GM23338 (cell line): ENCODE measurements at regions not wholly inside any gene's neighbourhood (a gene's known extent, or its start where the extent isn't known, plus 50 kb on each side); places are given as distances from the start of the nearest gene placed in this dataset.

Experiments used
- ATAC-seq: fragments of 200-7000 bp; cut with Tn5 transposase; 3 replicates; pipeline ENCODE4 v1.9.1; 2020
- DNase-seq: peaks from one replicate; pipeline ENCODE4 v3.0.0-alpha.2; 2015; ENCODE audit warnings: low spot score
- H2AFZ ChIP-seq: fragments of 200-600 bp; sonication (generic); 2 replicates; pipeline ENCODE4 v1.8.0; 2016; ENCODE audit warnings: antibody characterized with exemption, mild to moderate bottlenecking, moderate library complexity
- H3F3A ChIP-seq: fragments of 200-600 bp; sonication (generic); replicated peaks from 2 replicates; pipeline ENCODE4 v1.8.0; 2017; ENCODE audit warnings: antibody characterized with exemption, mixed run types, low read depth
- H3K27ac ChIP-seq: fragments of 200-600 bp; sonication (generic); 2 replicates; pipeline ENCODE4 v1.6.1; 2016; ENCODE audit warnings: low read depth
- H3K27me3 ChIP-seq: fragments of 200-600 bp; sonication (generic); 2 replicates; pipeline ENCODE4 v1.8.0; 2016; ENCODE audit warnings: mild to moderate bottlenecking, mixed run types, moderate library complexity; ENCODE audit not compliant: insufficient read depth
- H3K36me3 ChIP-seq: fragments of 200-600 bp; sonication (generic); 2 replicates; pipeline ENCODE4 v1.8.0; 2016; ENCODE audit warnings: mild to moderate bottlenecking; ENCODE audit not compliant: insufficient read depth
- H3K4me1 ChIP-seq: fragments of 200-600 bp; sonication (generic); 2 replicates; pipeline ENCODE4 v1.8.0; 2016; ENCODE audit warnings: mild to moderate bottlenecking, moderate library complexity; ENCODE audit not compliant: insufficient read depth
- H3K4me2 ChIP-seq: fragments of 200-600 bp; sonication (generic); 2 replicates; pipeline ENCODE4 v1.7.1; 2017; ENCODE audit warnings: mixed run types
- H3K4me3 ChIP-seq: fragments of 200-600 bp; sonication (generic); 2 replicates; pipeline ENCODE4 v1.6.1; 2016; ENCODE audit warnings: mixed run types
- H3K79me2 ChIP-seq: fragments of 200-600 bp; sonication (generic); replicated peaks from 2 replicates; pipeline ENCODE4 v1.8.0; 2017; ENCODE audit warnings: mild to moderate bottlenecking; ENCODE audit not compliant: insufficient read depth
- H3K9me2 ChIP-seq: fragments of 200-600 bp; sonication (generic); 2 replicates; pipeline ENCODE4 v1.8.0; 2017; ENCODE audit not compliant: insufficient read depth
- H4K20me1 ChIP-seq: fragments of 200-600 bp; sonication (generic); replicated peaks from 2 replicates; pipeline ENCODE4 v1.8.0; 2017; ENCODE audit warnings: mild to moderate bottlenecking; ENCODE audit not compliant: insufficient read depth
- H3K27ac Mint-ChIP-seq: 2 replicates; pipeline ENCODE4 v1.8.0; 2020; ENCODE audit warnings: inconsistent platforms, mild to moderate bottlenecking, moderate library complexity, mixed read lengths
- H3K27me3 Mint-ChIP-seq: 3 replicates; pipeline ENCODE4 v1.8.0; 2022; ENCODE audit warnings: low read depth, mild to moderate bottlenecking, moderate library complexity, mixed read lengths, inconsistent platforms; ENCODE audit not compliant: insufficient read depth, poor library complexity
- H3K36me3 Mint-ChIP-seq: 3 replicates; pipeline ENCODE4 v1.8.0; 2021; ENCODE audit warnings: low read depth, mild to moderate bottlenecking, inconsistent platforms, moderate library complexity, mixed read lengths
- H3K4me1 Mint-ChIP-seq: 3 replicates; pipeline ENCODE4 v1.8.0; 2020; ENCODE audit warnings: mild to moderate bottlenecking, inconsistent platforms, mixed read lengths
- H3K4me3 Mint-ChIP-seq: 3 replicates; pipeline ENCODE4 v1.8.0; 2021; ENCODE audit warnings: moderate library complexity, mild to moderate bottlenecking, inconsistent platforms, mixed read lengths
- H3K9me3 Mint-ChIP-seq: 3 replicates; pipeline ENCODE4 v1.8.0; 2020; ENCODE audit warnings: moderate library complexity, mild to moderate bottlenecking, inconsistent platforms, mixed read lengths
- CREB1 ChIP-seq: fragments of 250-450 bp; sonication (Bioruptor Pico); IDR thresholded peaks from 2 replicates; pipeline ENCODE4 v1.5.0; 2020; ENCODE audit warnings: low read depth, mild to moderate bottlenecking, moderate library complexity
- ETS1 ChIP-seq: IDR thresholded peaks from 2 replicates; pipeline ENCODE4 v1.6.1; 2016; ENCODE audit warnings: antibody characterized with exemption
- EZH2 ChIP-seq: fragments of 200-600 bp; sonication (generic); IDR thresholded peaks from one replicate; pipeline ENCODE4 v1.8.0; 2017; ENCODE audit warnings: antibody characterized with exemption, mild to moderate bottlenecking, low read depth; ENCODE audit not compliant: unreplicated experiment
- EZH2phosphoT487 ChIP-seq: fragments of 200-600 bp; sonication (generic); IDR thresholded peaks from one replicate; pipeline ENCODE4 v1.8.1; 2018; ENCODE audit warnings: antibody characterized with exemption; ENCODE audit not compliant: unreplicated experiment
- JUNB ChIP-seq: IDR thresholded peaks from one replicate; pipeline ENCODE4 v1.6.1; 2016; ENCODE audit warnings: antibody characterized with exemption; ENCODE audit not compliant: unreplicated experiment
- NANOG ChIP-seq: IDR thresholded peaks from 2 replicates; pipeline ENCODE4 v1.6.1; 2016; ENCODE audit warnings: antibody characterized with exemption, borderline replicate concordance
- POLR2AphosphoS5 ChIP-seq: IDR thresholded peaks from 2 replicates; pipeline ENCODE4 v1.6.1; 2016; ENCODE audit warnings: antibody characterized with exemption, low read depth
- REST ChIP-seq: IDR thresholded peaks from one replicate; pipeline ENCODE4 v1.6.1; 2018; ENCODE audit warnings: antibody characterized with exemption; ENCODE audit not compliant: unreplicated experiment
- STAT1 ChIP-seq: IDR thresholded peaks from one replicate; pipeline ENCODE4 v1.6.1; 2016; ENCODE audit warnings: antibody characterized with exemption; ENCODE audit not compliant: unreplicated experiment
- ZNF114 ChIP-seq: fragments of 250-450 bp; sonication (Bioruptor Pico); IDR thresholded peaks from 2 replicates; pipeline ENCODE4 v1.5.0; 2020; ENCODE audit warnings: mild to moderate bottlenecking, moderate library complexity
- ZNF331 ChIP-seq: fragments of 250-450 bp; sonication (Bioruptor Pico); IDR thresholded peaks from 2 replicates; pipeline ENCODE4 v1.5.0; 2020; ENCODE audit warnings: low read depth, mild to moderate bottlenecking, moderate library complexity
- TF ChIP-seq, protein P1 (sequence below), 2 experiments: fragments of 200-600 bp in 1 of 2; sonication (generic) in 1 of 2; conservative IDR thresholded peaks; 2 replicates each; pipeline versions ENCODE4 v1.5.1 to v1.6.1; 2016 to 2017; ENCODE audit warnings: antibody characterized with exemption in 2 of 2, low read depth in 2 of 2, mild to moderate bottlenecking in 2 of 2, moderate library complexity in 1 of 2

- TF ChIP-seq REST: no peak
- TF ChIP-seq EZH2phosphoT487: no peak
- no peak for TF ChIP-seq JUNB
- no peak for TF ChIP-seq EZH2
- TF ChIP-seq ETS1: no peak
- no peak for TF ChIP-seq CREB1 (CRISPR knock-in tag)
- no peak for TF ChIP-seq ZNF114 (CRISPR knock-in tag)
- TF ChIP-seq, protein P1, sequence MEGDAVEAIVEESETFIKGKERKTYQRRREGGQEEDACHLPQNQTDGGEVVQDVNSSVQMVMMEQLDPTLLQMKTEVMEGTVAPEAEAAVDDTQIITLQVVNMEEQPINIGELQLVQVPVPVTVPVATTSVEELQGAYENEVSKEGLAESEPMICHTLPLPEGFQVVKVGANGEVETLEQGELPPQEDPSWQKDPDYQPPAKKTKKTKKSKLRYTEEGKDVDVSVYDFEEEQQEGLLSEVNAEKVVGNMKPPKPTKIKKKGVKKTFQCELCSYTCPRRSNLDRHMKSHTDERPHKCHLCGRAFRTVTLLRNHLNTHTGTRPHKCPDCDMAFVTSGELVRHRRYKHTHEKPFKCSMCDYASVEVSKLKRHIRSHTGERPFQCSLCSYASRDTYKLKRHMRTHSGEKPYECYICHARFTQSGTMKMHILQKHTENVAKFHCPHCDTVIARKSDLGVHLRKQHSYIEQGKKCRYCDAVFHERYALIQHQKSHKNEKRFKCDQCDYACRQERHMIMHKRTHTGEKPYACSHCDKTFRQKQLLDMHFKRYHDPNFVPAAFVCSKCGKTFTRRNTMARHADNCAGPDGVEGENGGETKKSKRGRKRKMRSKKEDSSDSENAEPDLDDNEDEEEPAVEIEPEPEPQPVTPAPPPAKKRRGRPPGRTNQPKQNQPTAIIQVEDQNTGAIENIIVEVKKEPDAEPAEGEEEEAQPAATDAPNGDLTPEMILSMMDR (conservative IDR thresholded peaks at IDR 0.05; ENCODE audit: low read depth in 2 of 2): no peak
- no peak for TF ChIP-seq NANOG
- TF ChIP-seq POLR2AphosphoS5: no peak
These were observed 71.6 kb upstream of the DHX15 start (continued) for GRCh38 chr4:24655971-24656370.

GRCh38 chr4:24656906-24657305, 72.6 kb upstream of the DHX15 start:
- Histone ChIP-seq H3K27ac (peak overlapping the region; percentile 92; the same call in 1 of the 2 replicates), H3K9me2 (no peaks in the 10 kb centered on the region), H3K27me3 (no peaks in the 10 kb centered on the region), H2AFZ (no peak overlapping the region), H3K36me3 (no peaks in the 10 kb centered on the region), H3K4me3 (no peak overlapping the region), H3K4me2 (no peak overlapping the region), H4K20me1 (no peaks in the 10 kb centered on the region), H3F3A (peaks cover 15% of the 10 kb centered on the region), H3K4me1 (peaks cover 46% of the 10 kb centered on the region), H3K79me2 (peaks cover 12% of the 10 kb centered on the region; the same call in 1 of the 2 replicates)
- DNase-seq (no peak), ATAC-seq (no peak)
- no peaks in the 10 kb centered on the region for H3K9me3 Mint-ChIP-seq
- H3K4me3 Mint-ChIP-seq: no peak overlapping the region
- 0 out of 3 replicates have a peak, but pooled peaks cover 8% of the 10 kb centered on the region for H3K36me3 Mint-ChIP-seq
- H3K27me3 Mint-ChIP-seq: peaks cover 8% of the 10 kb centered on the region
- H3K27ac Mint-ChIP-seq: no peak overlapping the region
- peaks cover 44% of the 10 kb centered on the region for H3K4me1 Mint-ChIP-seq
- no peak for TF ChIP-seq NANOG
- no peak for TF ChIP-seq ZNF114 (CRISPR knock-in tag)
- TF ChIP-seq CREB1 (CRISPR knock-in tag): no peak
- no peak for TF ChIP-seq JUNB
- TF ChIP-seq STAT1: no peak
- no peak for TF ChIP-seq EZH2
- no peak for TF ChIP-seq POLR2AphosphoS5
- no peak for TF ChIP-seq ETS1
- no peak for TF ChIP-seq EZH2phosphoT487
- TF ChIP-seq ZNF331 (CRISPR knock-in tag): no peak
- TF ChIP-seq, protein P1 (conservative IDR thresholded peaks at IDR 0.05; ENCODE audit: low read depth in 2 of 2): no peak
- no peak for TF ChIP-seq REST
